NCI-H345 (cell line): ENCODE measurements at regions not wholly inside any gene's neighbourhood (a gene's known extent, or its start where the extent isn't known, plus 50 kb on each side); places are given as distances from the start of the nearest gene placed in this dataset.

Source experiments
- DNase-seq: peaks from one replicate; lab custom pipeline; 2025; lab: John Stamatoyannopoulos, UW

DNA sequence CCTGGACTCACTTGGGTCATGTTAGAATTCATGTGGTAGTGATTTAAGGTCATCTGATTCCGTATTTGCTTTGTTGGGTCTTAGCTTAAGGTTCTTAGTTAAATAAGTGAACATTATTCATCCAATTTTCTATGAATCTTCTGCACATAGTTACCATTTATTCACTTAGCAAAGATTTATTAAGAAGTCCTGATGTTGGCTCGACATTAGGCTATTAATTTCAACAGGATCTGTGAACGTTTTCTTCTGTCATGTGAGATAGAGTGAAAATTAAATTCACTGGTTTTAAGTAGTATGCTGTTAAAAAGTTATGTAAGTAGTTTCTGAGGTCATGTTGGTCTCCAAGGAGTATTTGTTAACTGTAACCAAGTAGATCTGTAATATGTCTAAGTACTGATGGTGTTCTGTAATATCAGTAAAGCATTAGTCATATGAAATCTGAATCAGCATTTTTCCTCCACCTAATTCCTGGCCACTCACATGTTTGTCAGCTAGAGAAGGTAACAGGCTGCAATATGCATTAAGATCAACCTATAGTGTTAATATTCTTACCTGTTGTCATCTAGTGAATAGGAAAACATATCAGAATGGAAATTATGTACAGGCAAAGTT, 155.6 kb downstream of the PCDH7 start:
- no peak for DNase-seq

DNA sequence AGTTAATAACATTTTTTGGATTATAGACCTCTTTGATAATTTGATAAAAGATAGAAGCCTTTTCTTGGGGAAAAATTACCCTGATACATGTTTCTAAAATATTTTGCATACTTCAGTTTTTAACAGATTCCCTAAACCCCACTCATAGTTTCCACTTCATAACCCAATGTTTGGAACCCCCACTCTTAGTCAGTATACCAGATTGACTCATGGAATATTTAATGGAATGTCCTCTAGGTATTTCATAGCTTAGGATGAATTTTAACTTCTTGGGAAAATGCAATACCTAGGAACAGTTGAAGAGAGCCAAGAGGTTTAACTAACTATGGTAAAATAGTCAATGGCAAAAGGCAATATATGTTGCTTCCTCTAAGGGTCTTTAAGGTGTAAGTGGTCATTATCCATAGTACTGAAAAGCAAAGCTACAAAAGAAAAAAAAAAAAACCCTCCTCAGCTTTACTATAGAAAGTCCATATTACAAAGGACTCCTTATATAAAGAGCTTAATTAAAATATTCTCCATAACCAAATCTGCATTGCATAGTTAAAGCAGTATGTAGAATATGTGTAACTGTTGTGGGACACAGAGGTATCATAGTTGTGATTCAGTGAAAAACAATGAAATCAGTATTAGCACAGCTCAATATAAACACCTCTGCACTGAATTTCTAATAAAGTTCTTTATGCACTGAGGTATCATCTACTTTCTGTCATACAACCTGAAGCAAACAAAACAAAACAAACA, 159.9 kb downstream of the PCDH7 start:
- no peak for DNase-seq

DNA sequence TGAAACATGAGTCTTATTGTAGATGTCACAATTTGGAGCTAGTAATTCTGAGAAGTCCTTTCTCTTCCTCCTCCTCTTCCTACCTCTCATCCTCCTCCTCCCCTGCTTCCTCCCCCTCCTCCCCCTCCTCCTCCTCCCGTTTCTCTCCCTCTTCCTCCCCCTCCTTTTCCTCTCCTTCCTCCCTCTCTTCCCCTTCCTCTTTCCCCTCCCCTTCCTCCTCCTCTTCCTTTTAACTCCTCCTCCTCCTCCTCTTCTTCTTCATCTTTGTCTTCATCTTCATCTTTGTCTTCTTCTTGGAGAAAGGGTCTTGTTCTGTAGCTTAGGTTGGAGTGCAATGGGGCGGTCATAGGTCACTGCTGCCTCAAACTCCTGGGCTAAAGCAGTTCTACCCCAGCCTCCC, 161.8 kb downstream of the PCDH7 start:
- DNase-seq, result no peak

DNA sequence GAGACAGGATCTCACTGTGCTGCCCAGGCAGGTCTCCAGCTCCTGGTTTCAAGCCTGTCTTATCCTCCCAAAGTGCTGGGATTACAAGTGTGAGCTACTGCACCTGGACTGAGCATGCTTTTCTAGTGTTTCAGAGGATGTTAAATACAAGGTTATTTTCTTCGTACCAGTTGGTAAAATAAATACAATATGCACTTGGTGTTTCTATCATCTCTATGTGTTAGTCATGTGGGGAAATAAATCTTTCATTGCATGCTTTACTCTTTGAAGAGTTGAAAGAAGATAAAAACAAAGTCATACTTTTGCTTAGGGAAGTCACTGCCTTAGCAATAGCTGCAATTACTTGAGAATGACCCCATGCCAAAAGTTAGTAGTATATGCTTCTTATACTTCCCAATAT, 162.3 kb downstream of the PCDH7 start:
- no peak for DNase-seq

DNA sequence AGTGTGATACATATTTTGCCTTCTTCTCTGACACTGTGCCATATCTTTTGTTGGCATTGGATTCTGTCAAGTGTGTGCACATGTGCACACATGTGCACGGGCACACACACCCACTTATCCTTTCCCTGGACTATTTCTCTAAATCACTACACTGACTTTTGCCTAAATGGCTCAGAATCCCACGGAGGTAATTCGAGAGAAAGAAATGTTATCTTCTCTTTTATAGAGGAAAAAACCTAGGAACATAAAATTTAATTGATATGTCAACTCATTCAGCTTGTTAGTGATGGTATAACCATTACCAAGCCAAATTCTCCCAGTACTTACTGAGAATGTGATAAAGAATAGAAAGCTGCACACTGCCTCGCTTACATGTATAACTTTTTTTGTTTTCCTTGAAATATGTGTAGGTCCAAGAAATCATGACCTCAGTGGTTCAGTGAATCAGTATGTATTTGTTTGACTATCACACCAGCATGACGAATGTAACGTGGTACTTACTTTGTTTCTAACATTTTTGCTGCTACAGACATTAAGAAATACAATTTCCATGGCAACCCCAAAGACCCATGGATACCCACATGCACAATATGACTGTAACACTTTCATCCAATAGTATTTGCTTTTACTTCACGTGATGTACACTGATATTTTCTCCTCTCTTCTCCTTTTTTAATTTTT, 163.0 kb downstream of the PCDH7 start:
- DNase-seq, result no peak

DNA sequence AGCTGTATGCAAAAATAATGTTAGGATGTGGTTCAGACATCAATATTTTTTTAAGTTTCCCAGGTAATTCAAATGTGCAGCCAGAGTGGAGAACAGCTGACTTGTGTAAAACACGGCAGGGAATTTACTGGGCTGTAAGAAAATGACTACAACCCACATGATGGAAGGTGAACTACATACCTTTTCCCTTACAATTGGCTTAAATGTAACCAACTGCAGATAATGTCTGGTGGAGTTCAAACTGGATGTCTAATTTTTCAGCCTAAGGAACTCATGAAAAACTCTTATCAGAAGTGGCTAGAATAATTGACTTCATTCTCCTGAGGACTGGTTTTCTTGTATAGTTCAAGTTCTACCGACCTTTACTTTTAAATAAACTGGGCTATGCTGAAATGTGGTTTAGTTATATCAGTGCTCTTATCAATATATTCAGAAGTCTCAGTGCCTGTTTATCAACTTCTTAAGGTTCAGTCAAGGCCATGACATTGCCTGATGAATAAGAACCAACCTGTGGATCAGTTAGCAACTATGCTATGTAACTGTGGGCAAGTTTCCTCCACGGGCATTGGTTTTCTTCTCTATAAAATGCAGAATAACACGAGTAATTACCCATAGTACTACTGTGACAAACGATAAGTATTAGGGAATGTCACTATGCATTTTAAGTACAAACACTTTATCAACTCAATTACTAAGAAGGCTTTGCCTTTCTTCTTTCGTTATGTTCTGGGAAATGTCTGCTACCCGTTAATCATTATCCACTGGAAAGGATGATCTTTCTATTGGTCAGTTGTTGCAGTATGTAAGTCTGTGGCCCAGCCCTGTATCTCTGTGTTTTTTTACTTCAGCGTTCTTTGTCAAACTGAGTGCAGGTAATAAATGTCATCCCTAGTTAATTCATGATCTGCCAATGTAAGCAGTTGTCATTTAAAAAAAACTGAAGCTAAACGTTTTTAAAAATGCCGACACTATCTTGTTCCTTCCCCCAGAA, 181.6 kb downstream of the PCDH7 start:
- DNase-seq, result no peak

DNA sequence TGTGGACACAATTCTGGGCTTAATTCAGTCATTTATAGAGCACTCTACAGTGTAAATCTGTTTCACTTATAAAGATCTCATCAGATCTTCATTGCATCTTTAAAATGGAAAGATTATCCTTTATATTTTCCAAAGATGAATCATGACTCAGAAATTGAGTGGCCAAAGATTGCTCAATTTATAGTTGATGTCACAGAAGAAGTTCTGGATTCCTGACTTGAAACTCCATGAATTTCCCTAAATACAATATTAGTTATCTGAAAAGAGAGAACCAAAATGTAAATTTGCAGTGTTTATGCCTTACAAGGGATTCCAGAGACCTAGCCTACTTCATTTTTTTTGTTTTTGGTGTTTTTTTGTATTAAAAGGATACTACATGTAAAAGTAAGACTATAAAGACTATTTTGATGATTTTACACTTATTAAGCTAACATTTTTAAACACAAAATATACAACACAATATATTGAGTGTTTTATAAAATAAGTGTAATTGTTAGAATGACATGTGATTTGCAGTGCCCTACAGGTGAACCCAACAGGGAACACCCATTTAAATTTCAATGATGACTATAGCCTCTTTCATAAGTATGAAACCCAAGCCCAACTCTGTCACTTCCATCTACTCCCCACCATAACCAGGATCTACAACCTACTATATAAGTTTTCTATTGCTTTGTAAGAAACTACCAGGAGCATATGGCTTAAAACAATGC, 183.5 kb downstream of the PCDH7 start:
- DNase-seq, result no peak

DNA sequence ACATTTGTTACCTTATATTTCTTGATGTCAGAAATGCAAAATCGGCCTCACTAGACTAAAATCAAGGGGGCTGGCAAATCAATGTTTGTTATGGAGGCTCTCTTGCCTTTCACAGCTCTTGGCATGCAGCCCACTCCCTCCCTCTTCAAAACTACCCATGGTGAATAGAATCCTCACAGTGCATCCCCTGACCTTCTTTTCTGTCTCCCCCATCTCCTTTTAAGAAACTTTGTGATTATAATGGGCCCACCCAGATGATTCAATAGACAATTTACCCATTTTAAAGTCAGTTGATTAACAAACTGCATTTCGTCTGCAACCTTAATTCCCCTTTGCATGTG, 184.0 kb downstream of the PCDH7 start:
- DNase-seq, result no peak

DNA sequence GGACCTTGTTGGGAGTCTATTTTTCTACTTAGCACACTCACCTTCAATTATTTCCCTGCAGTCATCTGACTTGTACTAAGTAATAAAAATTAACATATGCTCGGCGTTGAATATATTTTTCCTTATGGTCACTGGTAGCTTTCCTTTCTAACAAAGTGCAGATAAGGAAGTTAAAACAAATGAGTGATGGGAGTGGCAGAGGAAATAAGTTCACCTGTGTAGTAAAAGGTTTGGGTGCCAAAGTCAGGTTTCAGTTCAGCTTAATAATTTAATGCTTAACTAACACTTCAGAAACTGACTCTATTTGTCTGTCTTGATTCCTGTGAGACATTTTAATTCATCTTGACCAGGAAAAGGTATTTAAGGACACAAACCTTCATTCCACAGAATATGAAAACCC, 184.4 kb downstream of the PCDH7 start:
- no peak for DNase-seq

DNA sequence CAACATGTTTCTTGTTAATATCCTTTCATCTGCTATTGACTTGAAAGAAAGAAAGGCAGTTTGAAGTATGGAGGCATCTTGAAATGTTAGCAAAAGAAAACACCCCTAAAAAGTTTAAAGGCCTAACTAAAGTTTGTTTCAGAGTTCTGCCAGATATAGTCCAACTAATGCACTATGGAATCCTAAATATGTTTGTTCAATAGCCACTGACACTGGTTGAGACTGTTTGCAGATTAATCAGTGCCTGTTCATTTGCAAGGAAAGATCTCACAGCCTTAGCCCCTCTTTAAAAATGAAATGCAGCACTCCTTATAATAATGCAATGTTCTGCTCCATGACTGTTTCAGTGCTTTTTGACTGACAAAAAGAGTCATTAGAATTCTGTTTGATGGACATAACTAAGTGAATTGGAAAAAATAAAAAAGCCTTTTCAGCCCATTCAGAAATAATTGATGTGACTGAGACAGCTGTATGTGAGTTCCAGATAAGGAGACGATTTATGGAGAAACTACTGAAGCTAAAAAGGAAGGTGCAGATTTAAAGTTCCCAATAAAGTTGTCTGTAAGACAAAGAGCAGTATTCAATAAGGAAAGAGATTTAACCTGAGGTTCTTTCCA, 192.0 kb downstream of the PCDH7 start:
- DNase-seq, result no peak

DNA sequence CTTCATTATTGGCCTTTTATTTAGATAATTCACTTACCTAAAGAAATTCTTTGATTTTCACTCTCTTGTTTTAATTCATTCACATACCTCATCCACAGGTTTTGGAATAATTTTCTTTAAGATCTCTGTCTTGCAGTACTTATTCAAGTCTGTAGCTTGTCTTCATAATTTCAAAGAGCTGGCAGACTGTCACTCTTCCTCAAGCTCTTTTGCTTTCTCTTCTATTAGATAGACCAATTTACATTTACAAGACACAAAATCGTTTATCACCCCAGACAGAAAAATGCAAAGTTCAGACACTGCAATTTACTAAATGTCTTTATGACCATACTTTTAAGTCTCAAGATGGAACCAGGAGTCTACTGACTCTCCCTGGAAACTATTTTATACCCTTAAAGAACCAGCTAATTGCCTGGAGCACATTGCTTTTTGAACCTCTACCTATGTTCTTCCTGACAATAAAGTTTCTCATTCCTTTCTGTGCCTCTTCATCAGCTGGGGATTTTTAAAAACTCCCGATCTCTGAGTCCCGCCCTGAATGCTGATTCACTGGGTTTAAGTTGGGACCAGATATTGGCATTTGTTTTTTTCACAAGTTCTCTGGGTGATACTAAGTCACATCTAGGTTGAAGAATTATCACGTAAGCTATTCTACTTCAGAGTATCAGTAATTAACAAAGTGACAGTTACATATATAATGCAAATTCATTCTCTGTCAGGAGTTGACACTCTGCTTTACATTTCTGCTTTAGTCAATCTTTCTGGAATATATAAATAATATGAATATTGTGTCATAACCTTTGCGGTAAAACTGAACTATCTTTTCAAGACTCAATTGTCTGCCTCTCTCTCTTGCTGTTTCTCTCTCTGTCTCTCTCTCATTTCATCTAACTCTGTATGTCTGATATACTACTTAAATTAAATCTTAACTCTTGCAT, 196.4 kb downstream of the PCDH7 start:
- DNase-seq, result no peak

DNA sequence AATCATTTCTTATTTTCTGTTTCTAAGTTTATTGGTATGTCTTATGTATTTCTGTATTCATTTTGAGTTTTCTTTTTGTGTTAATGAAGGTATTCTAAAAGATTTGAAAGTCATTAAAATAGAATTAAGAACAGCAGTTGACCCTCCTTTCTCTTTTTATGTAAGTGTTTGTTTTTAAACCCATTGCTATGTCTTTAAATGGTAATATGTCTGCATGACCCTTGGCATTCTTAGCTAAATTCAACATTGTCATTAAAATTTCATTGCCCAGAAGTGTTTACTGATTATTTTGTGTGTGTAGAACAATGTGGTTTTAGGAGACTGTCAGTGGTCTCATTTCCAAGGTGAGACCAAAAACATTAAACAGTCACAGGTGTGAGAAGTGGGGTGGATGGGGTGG, 197.8 kb downstream of the PCDH7 start:
- no peak for DNase-seq

DNA sequence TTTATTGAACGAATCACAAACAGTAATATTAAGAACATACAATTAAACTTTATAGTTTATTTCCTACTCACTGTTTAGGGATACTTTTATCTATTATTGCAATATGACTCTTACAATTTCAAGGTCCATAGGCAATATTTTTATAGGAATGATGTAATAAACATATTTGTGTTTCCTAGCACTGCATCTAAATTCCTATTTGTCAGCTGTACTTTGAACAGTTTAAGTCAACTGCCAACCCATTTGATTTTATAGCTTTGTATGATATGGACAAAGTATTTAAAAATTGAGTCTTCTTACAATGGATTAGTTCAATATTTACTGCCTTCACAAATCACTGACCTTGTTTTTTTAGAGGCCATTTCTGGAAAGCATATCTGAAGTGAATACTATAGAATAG, 199.3 kb downstream of the PCDH7 start:
- no peak for DNase-seq

DNA sequence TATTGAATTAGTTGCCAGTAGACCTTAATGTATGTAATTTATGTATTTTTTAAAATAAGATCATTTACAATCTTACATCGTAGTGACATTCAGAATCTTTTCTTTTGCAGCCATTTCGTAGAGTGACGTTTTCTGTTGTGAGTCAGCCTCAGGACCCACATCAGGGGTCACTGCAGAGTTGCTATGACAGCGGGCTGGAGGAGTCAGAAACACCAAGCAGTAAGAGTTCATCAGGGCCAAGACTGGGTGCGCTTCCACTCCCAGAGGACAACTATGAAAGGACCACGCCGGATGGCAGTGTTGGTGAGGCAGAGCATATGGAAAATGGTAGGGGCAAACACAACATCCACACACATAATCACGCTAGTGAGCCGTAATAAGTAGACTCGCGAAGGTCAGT, 199.9 kb downstream of the PCDH7 start:
- DNase-seq, result no peak

DNA sequence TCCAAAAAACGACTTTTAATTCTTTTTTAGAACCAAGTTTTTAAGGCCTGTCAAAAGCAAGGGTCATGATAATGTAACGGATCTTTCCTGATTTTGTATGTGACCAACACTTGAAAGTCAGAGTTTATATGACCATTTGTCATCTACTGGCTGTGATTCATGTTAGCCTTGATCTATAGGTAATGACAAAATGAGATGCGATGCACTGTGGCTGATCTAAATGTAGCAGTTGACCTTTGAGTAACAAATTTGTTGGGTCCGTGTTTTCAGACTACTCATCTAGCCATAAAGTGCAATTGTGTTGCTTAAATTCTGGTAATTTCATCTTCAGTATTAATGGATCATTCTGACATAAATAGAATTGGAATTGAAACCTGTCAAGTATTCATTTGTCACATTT, 202.5 kb downstream of the PCDH7 start:
- no peak for DNase-seq

DNA sequence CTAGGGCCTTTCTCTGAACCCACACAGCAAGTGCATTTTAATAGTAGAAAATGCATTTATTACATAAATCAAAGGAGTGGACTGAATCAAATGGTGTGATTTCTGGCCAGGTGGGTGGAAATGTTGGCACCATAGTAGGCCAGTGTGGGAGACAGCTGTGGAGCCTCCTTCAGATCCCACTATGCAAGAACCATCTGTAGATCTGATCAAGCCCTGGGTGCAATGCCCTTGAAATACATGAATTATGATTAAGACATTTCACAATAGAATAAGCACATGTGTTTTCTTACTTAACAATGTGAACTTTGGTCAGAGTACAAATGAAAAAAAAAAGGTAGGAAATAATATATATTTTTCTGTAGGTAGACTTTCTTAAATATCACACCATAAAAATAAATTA, 204.3 kb downstream of the PCDH7 start:
- no peak for DNase-seq

DNA sequence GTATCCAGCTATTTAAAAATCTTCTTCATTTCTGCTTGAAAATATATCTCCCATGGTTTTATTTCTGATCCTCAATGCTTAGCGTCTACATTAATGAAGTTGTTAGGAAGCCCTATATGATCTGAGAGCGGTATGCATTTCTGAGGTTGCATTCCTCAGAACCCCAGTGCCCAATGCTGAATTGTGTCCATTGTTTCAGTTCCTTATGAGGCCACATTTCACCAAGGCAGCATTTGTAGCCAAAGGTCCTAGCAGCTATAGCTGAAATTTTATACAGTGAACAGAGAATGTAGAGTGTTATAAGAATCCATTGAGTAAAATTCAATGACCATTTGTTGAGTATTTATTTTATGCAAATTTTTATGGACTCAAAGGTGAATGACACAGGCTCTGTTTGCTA, 209.5 kb downstream of the PCDH7 start:
- DNase-seq, result no peak

DNA sequence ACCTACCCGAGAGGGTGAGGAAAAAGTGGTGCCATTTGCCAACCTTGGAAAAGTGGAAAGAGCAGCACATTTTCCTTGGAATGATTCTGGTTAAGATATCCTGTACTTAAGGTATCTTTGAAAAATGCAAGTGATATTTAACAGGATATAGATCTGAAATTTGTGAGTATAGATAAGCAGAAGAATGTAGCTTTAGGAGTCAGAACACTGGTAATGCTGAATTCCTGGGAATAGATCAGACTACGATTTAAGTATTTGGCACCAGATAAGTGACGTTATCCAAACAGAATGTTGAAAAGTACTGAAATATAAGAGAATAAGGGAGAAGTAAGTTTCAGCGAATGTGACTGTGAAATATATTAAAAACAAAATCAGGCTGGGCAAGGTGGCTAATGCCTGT, 210.1 kb downstream of the PCDH7 start:
- no peak for DNase-seq

DNA sequence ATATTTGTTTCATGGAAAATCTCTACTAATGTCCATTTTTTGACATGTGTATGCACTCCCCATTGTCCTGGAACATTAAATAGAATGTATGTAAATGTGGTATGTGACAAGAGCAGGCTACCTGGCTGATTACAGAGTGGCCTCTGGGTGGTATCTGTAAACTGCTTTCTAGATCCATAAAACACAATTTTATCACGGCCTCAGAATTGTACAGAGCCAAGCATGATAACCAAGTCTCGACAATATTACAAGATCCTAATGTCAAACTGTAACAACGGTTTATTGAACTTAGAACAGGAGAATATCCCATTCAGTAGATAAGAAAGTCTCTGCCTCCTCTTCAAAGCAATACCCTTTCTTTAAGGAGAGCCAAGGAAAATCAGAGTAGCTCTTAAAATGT, 212.4 kb downstream of the PCDH7 start:
- DNase-seq, result no peak

DNA sequence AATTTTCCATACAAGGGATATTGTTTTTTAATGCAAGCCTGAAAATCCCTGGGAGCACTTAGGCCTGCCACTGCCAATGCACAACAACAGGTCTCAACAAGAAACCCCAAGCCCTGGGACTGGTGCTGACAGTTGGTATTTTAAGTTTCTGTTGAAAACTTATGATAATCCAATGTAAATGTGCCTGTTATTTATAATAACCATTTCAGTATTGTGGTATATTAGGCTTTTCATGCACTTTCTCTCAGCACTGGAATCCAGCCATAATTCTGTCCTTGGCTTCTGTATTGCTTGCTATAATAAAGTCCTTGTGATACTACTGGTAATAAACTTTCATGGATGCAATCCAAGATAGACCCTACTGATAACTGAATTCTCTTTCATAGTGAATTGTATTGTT, 218.9 kb downstream of the PCDH7 start:
- DNase-seq, result no peak
